Keratinocyte (primary cell): ENCODE measurements at regions not wholly inside any gene's neighbourhood (a gene's known extent, or its start where the extent isn't known, plus 50 kb on each side); places are given as distances from the start of the nearest gene placed in this dataset.

Source experiments
- DNase-seq: peaks from one replicate; pipeline ENCODE4 v3.0.0-alpha.2; 2011; ENCODE audit warnings: low read depth, missing footprints, low spot score
- FAIRE-seq: peaks from 2 replicates; lab custom pipeline; 2011; peaks lifted over from hg19 to GRCh38; lab: Jason Lieb, UNC
- H2AFZ ChIP-seq: 2 replicates; pipeline ENCODE4 v1.6.0; 2012; ENCODE audit warnings: low read length, control low read depth, inconsistent platforms; ENCODE audit not compliant: control insufficient read depth
- H3K27ac ChIP-seq: 2 replicates; pipeline ENCODE4 v1.5.1; 2011; ENCODE audit warnings: low read length; ENCODE audit not compliant: control insufficient read depth, insufficient read depth
- H3K27me3 ChIP-seq: 3 replicates; pipeline ENCODE4 v1.6.0; 2011; ENCODE audit warnings: low read length; ENCODE audit not compliant: control insufficient read depth, insufficient read depth; ENCODE audit errors: extremely low read depth
- H3K36me3 ChIP-seq, 2 experiments: 2 replicates in 1 of 2; 3 replicates in 1 of 2; pipeline ENCODE4 v1.5.1; 2011; ENCODE audit warnings: low read length in 2 of 2, mild to moderate bottlenecking in 1 of 2; ENCODE audit not compliant: control insufficient read depth in 2 of 2, insufficient read depth in 2 of 2; ENCODE audit errors: extremely low read depth in 1 of 2
- H3K4me1 ChIP-seq: 3 replicates; pipeline ENCODE4 v1.5.1; 2011; ENCODE audit warnings: low read length; ENCODE audit not compliant: control insufficient read depth, insufficient read depth; ENCODE audit errors: extremely low read depth
- H3K4me2 ChIP-seq: 3 replicates; pipeline ENCODE4 v1.6.0; 2011; ENCODE audit warnings: low read depth, low read length; ENCODE audit not compliant: control insufficient read depth, insufficient read depth; ENCODE audit errors: extremely low read depth
- H3K4me3 ChIP-seq, 3 experiments: fragments of 200-600 bp in 1 of 3; sonication (generic) in 1 of 3; 2 replicates in 2 of 3; 3 replicates in 1 of 3; pipeline ENCODE4 v1.5.1; 2011 to 2016; ENCODE audit warnings: low read length in 3 of 3, mild to moderate bottlenecking in 3 of 3, control low read depth in 2 of 3, inconsistent platforms in 1 of 3, low read depth in 1 of 3, mixed read lengths in 1 of 3, mixed run types in 1 of 3, moderate library complexity in 1 of 3; ENCODE audit not compliant: control insufficient read depth in 2 of 3, insufficient read depth in 2 of 3; ENCODE audit errors: extremely low read depth in 1 of 3
- H3K79me2 ChIP-seq: 2 replicates; pipeline ENCODE4 v1.6.0; 2012; ENCODE audit warnings: low read length; ENCODE audit not compliant: control insufficient read depth, insufficient read depth
- H3K9ac ChIP-seq: 3 replicates; pipeline ENCODE4 v1.6.0; 2011; ENCODE audit warnings: low read length; ENCODE audit not compliant: control insufficient read depth, insufficient read depth; ENCODE audit errors: extremely low read depth
- H3K9me1 ChIP-seq: 3 replicates; pipeline ENCODE4 v1.6.0; 2011; ENCODE audit warnings: low read length; ENCODE audit not compliant: control insufficient read depth, insufficient read depth; ENCODE audit errors: extremely low read depth
- H3K9me3 ChIP-seq: 2 replicates; pipeline ENCODE4 v1.5.1; 2012; ENCODE audit warnings: low read depth, low read length; ENCODE audit not compliant: control insufficient read depth
- H4K20me1 ChIP-seq: 3 replicates; pipeline ENCODE4 v1.6.0; 2011; ENCODE audit warnings: low read length; ENCODE audit not compliant: control insufficient read depth, insufficient read depth; ENCODE audit errors: extremely low read depth
- CTCF ChIP-seq, 3 experiments: IDR thresholded peaks in 1 of 3; conservative IDR thresholded peaks in 1 of 3; optimal IDR thresholded peaks in 1 of 3; 2 replicates in 2 of 3; 3 replicates in 1 of 3; pipeline versions ENCODE3 to v1.5.1; 2011; ENCODE audit warnings: low read length in 3 of 3, mild to moderate bottlenecking in 3 of 3, moderate library complexity in 2 of 3, control low read depth in 1 of 3, inconsistent platforms in 1 of 3; ENCODE audit not compliant: insufficient read depth in 2 of 3; ENCODE audit errors: extremely low read depth in 1 of 3
- EZH2 ChIP-seq: IDR thresholded peaks from one replicate; pipeline ENCODE4 v1.6.1; 2012; ENCODE audit warnings: inconsistent platforms, mild to moderate bottlenecking, low read length, moderate library complexity
- dilution Hi-C: fragments of 300-500 bp; cut with MboI; formaldehyde crosslinking; loops from one replicate; pipeline ENCODE4 v1.7.0; 2020; ENCODE audit warnings: low sequenced_read_pairs; ENCODE audit not compliant: extremely low pct_ligation_motif_present

DNA sequence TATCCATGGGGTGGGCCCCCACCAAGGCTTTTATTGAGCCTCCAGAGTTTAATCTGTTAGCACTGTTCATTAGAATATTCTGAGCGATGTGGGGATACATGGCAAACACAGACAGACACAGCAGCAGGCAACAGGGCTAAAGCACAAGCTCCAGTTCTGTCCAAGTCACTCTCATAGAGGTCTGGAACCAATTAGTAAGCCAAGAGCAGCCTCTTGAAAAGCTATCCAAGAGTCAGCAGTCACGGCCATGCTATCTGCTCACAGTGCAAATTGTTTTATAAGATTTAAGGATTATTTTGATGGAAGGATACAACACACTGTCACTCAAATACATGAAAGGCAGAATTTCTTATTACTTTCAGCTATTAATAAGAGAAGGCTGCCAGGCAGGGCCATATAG, 86.4 kb upstream of the DGKB start:
- no peak for TF ChIP-seq CTCF (optimal IDR thresholded peaks at IDR 0.05 in 1 of 3, IDR thresholded peaks at IDR 0.05 in 1 of 3, conservative IDR thresholded peaks at IDR 0.05 in 1 of 3; ENCODE audit: extremely low read depth in 1 of 3, insufficient read depth in 2 of 3, low read length in 3 of 3)
- TF ChIP-seq EZH2, result no peak

DNA sequence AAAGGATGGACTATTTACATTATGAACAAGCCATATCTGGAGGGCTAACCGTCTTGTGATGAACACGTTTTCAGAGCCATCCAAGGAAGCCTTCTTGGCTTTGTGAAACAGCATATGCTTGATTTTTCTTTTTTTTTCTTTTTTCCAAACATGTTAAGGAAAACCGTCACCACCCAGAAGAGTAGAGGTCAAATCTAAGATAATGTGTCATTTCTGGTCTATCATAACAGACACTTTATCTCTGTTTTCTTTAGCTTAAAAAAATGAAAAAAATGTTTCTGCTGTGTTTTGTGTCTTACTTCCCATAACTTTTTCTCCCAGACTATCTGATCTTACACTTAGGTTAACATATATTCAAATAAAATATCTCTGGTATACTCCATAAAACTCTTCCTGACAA, 76.1 kb upstream of the DGKB start:
- H3K4me2 ChIP-seq, result no peak overlapping the region
- H2AFZ ChIP-seq, result no peak overlapping the region
- H3K9ac ChIP-seq, result no peak overlapping the region
- TF ChIP-seq CTCF (optimal IDR thresholded peaks at IDR 0.05 in 1 of 3, IDR thresholded peaks at IDR 0.05 in 1 of 3, conservative IDR thresholded peaks at IDR 0.05 in 1 of 3; ENCODE audit: extremely low read depth in 1 of 3, insufficient read depth in 2 of 3, low read length in 3 of 3) (no peak), EZH2 (no peak)
- no peaks in the 10 kb centered on the region for H3K36me3 ChIP-seq
- FAIRE-seq (no peak), DNase-seq (no peak)
- no peaks in the 10 kb centered on the region for H3K9me3 ChIP-seq
- no peak overlapping the region for H3K27ac ChIP-seq
- no peaks in the 10 kb centered on the region for H3K4me1 ChIP-seq
- H3K4me3 ChIP-seq, result no peak overlapping the region
- H4K20me1 ChIP-seq, result no peaks in the 10 kb centered on the region
- H3K9me1 ChIP-seq, result no peaks in the 10 kb centered on the region
- H3K27me3 ChIP-seq, result no peaks in the 10 kb centered on the region
- dilution Hi-C loops, result no loop called here
- no peaks in the 10 kb centered on the region for H3K79me2 ChIP-seq

More for the DNA sequence above, 86.4 kb upstream of the DGKB start:
- H3K4me2 ChIP-seq, result no peak overlapping the region
- dilution Hi-C loops, result no loop called here
- no peaks in the 10 kb centered on the region for H3K36me3 ChIP-seq
- no peak overlapping the region for H2AFZ ChIP-seq
- no peaks in the 10 kb centered on the region for H3K9me1 ChIP-seq
- no peaks in the 10 kb centered on the region for H3K4me1 ChIP-seq
- no peaks in the 10 kb centered on the region for H3K9me3 ChIP-seq
- FAIRE-seq (no peak), DNase-seq (no peak)
- H3K79me2 ChIP-seq, result no peaks in the 10 kb centered on the region
- H3K27ac ChIP-seq, result no peak overlapping the region
- H3K4me3 ChIP-seq, result no peak overlapping the region
- H3K9ac ChIP-seq, result no peak overlapping the region
- H3K27me3 ChIP-seq, result no peaks in the 10 kb centered on the region
- H4K20me1 ChIP-seq, result no peaks in the 10 kb centered on the region
